ENCODE measurements at regions not wholly inside any gene's neighbourhood (a gene's known extent, or its start where the extent isn't known, plus 50 kb on each side); places are given as distances from the start of the nearest gene placed in this dataset.

DNA sequence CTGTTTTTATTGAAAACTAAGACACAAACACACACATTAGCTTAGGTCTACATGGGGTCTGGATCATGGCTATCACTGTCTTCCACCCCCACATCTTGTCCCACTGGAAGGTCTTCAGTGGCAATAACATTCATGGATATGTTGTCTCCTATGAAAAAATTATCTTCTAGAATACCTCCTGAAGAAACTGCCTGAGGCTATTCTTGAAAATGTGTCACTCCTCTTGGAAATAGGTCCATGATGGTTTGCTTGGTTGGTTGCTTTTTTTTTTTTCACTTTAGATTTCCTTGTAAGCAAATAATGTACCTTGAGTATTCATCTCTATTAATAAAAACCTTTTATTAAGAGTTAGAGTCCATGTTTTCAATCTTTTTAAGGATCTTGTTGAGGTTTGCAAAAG lies 195.3 kb upstream of the PDE5A start:
- DNase-seq (ENCODE audit: low spot score), result no peak

DNA sequence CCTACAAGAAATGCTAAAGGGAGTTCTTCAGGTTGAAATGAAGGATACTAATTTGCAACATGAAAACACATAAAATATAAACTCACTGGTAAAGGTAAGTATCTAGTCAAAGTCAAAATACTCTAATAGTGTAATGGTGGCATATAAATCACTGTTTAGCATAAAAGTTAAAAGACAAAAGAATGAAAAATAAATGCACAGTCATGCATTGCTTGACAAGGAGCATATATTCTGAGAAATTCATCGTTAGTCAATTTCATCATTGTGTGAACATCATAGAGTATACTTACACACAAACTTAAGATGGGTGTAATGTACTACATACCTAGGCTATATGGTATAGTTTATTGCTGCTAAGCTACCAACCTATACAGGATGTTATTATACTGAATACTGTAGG lies 194.4 kb upstream of the PDE5A start:
- DNase-seq (ENCODE audit: low spot score), result no peak

- DNase-seq (ENCODE audit: low spot score), result no peak
These were observed 187.9 kb upstream of the PDE5A start for GRCh38 chr4:119816473-119816872.

DNA sequence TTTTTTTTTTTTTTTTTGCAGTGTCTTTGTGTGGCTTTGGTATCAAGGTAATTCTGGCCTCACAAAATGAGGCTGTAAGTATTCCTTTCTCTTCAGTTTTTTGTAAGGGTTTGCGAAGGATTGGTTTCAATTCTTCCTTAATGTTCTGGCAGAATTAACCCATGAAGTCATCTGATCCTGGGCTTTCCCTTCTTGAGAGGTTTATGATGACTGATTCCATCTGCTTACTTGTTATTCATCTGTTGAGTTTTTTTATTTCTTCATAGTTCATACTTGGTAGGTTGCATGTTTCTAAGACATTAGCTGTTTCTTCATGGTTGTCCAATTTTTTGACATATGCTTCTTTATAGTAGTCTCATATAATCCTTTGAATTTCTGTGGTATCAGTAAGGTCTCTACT lies 181.4 kb upstream of the PDE5A start:
- DNase-seq (ENCODE audit: low spot score), result no peak

DNA sequence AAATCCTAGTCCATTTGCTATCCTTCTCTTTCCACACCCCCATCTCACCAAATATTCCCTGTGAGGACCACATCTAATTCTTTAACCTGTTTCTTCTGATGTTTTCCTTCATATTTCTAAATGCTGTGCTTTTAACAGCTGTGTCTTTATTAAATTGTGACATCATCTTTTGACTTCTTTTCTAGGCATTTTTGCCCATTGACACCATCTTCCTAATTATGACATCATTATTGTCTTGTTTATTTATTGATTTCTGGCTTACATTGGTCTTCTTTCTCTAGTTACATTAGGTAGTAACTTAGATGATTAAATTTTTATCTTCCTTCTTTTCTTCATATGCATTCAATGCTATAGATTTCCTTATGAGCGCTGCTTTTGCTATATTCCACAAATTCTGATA lies 175.8 kb upstream of the PDE5A start:
- DNase-seq (ENCODE audit: low spot score), result no peak

DNA sequence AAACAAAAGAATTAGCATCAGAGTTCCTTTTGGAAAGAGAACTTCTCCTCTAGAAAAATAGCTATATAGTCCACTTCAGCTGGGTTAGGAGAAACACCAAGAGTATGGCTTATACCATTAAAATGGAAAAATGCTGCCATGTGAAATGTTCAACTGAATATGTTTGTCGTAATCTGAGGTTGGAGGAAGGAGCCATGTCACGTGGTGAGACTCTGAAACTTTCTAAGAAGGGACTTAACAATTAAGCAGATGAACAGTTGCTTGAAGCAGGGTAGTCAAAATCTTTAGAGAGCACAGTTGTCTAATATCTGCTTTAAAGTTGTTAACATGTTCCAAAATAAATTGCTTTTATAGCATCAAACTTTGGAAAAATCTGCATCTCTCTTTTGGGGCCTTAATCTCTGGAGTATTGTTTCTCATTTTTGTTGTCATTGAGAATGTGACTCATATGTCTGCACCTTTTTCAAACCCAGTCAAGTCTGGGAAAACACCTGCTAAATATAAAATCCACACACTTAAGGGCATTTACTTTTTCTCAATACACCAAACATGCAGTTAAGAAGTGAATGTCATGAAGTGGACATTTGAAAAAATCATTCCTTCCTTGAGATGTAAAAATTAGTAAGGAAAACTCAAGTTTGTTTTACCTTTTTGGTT lies 168.8 kb upstream of the PDE5A start:
- DNase-seq (ENCODE audit: low spot score), result no peak

DNA sequence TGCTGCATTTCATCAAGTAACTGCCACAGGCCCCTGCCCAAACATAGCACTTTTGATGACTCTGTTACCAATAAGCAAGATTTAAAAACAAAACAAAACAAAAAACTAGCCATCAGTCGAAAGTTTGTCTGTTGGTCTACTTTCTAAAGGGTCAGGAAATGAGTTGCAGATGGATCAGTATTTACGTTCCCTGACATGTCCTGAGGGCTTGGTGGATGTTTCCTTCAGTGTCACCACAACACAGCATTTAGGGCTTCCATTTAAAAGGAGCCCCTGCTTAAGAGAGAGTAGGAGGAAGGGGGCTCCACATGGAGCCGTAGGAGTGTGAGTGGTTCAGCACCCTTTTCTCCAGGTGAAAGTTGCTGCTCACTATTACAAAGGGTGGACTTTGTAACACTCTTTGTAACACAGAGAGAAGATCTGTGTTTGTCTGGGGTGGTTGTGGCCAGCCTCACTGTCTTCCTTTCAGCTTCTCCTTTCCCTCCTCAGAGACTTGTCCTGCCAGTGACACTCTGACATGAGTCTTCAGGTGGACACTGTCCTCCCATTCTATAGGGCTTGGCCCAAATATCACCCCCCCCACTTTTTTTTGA lies 167.5 kb upstream of the PDE5A start:
- DNase-seq (ENCODE audit: low spot score), result no peak

DNA sequence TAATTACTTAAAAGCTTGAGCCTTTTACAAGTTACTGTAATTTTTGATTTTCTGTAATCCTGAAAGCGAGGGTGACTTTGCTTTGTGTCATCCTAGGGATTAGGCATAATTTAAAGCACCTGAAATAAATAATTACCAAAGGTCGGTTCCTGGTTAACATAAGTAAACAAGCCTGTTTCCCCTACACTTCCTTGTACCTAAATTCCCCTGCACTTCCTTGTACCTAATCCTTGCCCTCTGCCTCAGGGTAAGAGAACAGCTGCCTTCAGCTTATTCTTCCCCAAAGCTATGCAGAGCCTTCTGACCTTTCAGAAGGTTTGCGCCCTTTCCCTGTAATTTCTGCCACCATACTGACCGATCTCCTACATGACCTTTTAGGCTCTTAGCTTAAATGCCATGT lies 166.1 kb upstream of the PDE5A start:
- DNase-seq (ENCODE audit: low spot score), result no peak

DNA sequence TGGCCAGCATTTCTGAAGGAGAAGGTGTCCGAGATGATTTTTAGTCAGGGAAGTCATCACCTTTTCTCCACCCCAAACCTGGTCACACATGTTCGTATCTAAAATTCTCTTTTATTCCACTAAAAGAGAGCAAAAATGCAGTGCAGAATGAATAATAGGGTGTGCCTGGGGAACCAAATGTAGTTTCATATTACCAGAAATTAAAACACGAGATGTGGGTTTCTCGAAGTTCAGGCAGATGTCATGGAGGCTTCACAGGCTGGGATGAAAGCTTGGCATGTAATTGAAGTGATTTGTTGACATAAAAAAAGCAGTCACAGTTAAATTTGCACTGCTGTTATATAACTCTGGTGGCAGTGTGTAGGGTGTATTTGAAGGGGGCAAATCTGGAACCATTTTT lies 165.5 kb upstream of the PDE5A start:
- DNase-seq (ENCODE audit: low spot score), result no peak

DNA sequence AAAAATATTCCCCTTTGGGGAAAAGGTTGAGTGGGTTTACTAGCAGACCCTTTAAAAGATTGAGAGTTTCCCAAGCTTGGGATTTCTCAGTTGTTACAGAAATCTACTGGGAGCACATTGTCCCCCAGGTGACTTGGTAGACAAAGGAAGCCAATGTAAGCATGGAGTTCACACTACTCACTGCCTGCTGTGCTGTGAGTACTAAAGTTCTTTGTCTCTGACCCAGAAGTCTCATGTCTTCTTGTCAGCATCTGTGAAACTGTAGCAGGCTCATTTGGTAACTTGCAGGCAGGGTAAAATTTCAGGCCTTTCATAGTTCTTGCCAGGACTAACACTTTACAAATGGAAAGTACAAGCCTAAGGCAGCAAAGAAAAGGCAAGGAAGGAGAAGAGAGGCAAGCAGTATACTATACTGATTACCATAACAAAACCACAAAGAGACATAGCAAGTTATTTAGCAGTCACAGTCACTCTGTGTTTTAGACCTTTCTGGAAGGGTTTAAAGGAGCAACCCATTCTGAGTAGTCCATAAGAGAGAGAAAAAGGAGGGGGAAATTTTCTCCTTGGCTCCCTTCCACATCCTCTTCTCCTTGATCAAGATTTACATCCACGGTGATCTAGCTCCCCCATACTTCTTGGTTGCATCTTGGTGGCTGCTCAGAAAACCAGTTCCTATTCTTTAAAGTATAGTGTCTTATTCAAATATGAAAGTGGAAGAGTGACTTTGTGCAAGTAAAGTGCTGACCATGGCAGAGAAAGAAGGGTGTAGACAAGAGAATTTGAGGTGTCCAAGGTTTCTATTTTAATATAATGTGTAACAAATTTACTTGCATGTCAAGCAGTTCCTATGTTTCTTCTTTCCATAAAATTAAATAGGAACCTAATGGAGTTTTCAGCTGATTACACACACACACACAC lies 160.0 kb upstream of the PDE5A start:
- DNase-seq (ENCODE audit: low spot score), result no peak

GRCh38 chr4:119785963-119786362 lies 157.4 kb upstream of the PDE5A start:
- DNase-seq (ENCODE audit: low spot score), result no peak

- no peak for DNase-seq (ENCODE audit: low spot score)
These were observed 154.8 kb upstream of the PDE5A start for GRCh38 chr4:119783189-119783983.

DNA sequence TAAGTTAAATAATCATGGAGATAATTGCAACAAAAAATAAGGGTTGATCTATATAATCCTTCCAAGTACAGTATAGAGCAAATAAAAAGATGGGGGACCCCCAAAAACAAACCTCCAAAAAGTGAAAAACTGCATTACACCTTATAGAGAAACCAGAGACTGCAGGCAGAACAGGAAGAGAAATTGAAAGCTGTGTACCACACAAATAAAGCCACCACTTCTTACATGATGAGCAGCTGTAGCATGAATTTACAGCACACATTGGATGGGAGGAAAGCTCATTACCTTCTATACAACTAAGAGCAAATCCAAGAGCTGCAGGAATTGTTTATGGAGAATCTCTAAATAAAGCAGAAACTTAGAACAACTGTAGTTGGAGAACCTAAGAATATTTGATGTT lies 152.4 kb upstream of the PDE5A start:
- no peak for DNase-seq (ENCODE audit: low spot score)

- no peak for DNase-seq (ENCODE audit: low spot score)
These were observed 146.2 kb upstream of the PDE5A start for GRCh38 chr4:119774840-119775239.

DNA sequence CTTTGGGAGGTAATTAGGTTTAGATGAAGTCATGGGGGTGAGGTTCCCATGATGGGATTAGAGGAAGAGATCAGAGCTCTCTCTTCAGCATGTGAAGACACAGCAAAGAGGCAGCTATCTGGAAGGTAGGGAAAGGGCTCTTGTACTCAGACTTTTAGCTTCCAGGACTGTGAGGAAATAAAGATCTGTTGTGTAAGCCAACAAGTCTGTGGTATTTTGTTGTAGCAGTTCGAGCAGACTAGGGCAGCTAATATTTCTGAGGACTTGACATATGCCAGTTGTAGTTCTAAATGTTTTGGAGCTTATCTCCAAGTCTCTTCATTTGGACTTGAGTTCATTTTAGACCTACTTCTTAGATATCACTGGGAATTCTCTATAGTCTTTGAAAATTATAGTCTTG lies 137.3 kb upstream of the PDE5A start:
- no peak for DNase-seq (ENCODE audit: low spot score)

DNA sequence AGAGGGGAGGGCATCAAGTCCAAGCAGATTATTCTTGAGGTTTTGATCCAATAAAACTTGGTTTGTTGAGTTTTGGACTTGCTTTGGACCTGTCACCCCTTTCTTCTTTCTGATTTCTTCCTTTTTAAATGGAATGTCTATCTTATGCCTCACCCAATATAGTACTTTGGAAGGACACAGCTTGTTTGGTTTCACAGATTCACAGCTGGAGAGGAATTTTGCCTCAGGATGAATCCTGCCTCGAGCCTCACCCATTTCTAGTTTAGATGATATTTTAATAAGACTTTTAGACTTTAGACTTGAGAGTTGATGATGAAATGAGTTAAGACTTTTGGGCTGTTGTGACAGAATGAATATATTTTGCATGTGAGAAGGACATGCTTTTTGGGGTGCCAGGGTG lies 136.9 kb upstream of the PDE5A start:
- DNase-seq (ENCODE audit: low spot score), result no peak

GRCh38 chr4:119763386-119763785 lies 134.8 kb upstream of the PDE5A start:
- DNase-seq (ENCODE audit: low spot score), result no peak

DNA sequence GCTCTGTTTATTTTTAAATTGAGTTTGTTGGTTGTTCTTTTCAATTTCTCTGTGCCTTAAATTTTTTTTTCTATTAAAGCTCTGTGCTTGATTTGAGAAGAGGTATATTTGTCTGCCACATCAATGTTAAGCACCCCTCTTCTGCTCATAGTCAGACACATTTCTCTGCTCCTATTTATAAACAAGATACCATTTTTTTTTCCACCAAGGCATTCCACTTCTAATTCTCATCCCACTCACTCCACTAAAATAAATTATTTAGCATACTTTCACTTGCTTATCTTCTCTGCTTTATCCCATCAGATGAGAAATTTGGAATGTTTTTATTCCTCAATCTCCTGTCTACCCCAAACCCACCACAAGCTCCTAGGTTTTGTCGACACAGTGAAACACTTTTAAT lies 127.0 kb upstream of the PDE5A start:
- DNase-seq (ENCODE audit: low spot score), result no peak

DNA sequence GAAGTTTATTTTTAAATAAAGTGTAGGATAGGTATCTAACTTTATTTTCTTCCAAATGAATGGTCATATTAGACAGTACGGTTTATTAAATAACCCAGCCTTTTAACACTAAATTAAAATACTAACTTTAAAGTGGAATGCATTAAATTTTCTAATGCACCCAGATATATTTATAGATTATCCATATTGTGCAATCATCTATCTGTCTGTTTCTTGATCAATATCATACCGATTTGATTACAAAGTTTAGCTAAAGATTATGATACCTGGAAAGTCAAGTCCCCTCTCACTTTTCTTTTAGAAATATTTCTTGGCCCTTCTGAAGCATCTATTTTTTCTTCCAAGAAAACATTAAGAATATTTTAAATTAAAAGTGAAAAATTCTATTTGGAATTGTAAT lies 124.3 kb upstream of the PDE5A start:
- no peak for DNase-seq (ENCODE audit: low spot score)

- no peak for DNase-seq (ENCODE audit: low spot score)
These were observed 122.2 kb upstream of the PDE5A start for GRCh38 chr4:119750771-119751170.

GRCh38 chr4:119750048-119750447 lies 121.4 kb upstream of the PDE5A start:
- no peak for DNase-seq (ENCODE audit: low spot score)

- DNase-seq (ENCODE audit: low spot score), result peak; percentile 49
These were observed 120.2 kb upstream of the PDE5A start for GRCh38 chr4:119748853-119749252.
